HEK293T (cell line): ENCODE measurements at regions not wholly inside any gene's neighbourhood (a gene's known extent, or its start where the extent isn't known, plus 50 kb on each side); places are given as distances from the start of the nearest gene placed in this dataset.

Experiments
- CTCF ChIA-PET: fragments of 350-600 bp; formaldehyde crosslinking; extraction: SDS; loops from one replicate; lab custom pipeline; 2021; ENCODE audit warnings: antibody characterized with exemption, inconsistent platforms; lab: Yijun Ruan, JAX
- POLR2A ChIA-PET: fragments of 350-600 bp; formaldehyde crosslinking; extraction: SDS; loops from one replicate; lab custom pipeline; 2020; ENCODE audit warnings: antibody characterized with exemption, inconsistent platforms; lab: Yijun Ruan, JAX
- DNase-seq: peaks from one replicate; pipeline ENCODE4 v3.0.0; 2012; ENCODE audit warnings: mixed read lengths; ENCODE audit errors: extremely low spot score
- ARNT ChIP-seq: fragments of 450-650 bp; IDR thresholded peaks from 2 replicates; pipeline ENCODE4 v1.6.1; 2017; ENCODE audit warnings: mild to moderate bottlenecking
- BHLHE40 ChIP-seq: fragments of 450-650 bp; IDR thresholded peaks from 2 replicates; pipeline ENCODE4 v1.6.1; 2016; ENCODE audit warnings: mild to moderate bottlenecking, moderate library complexity, borderline replicate concordance
- CTBP1 ChIP-seq: fragments of 450-650 bp; IDR thresholded peaks from 2 replicates; pipeline ENCODE4 v1.6.1; 2016; ENCODE audit warnings: borderline replicate concordance
- ELF4 ChIP-seq: fragments of 450-650 bp; IDR thresholded peaks from 2 replicates; pipeline ENCODE4 v1.6.1; 2017; ENCODE audit warnings: antibody characterized with exemption
- FOXA1 ChIP-seq: fragments of 450-650 bp; IDR thresholded peaks from 2 replicates; pipeline ENCODE4 v1.6.1; 2016; ENCODE audit warnings: mild to moderate bottlenecking
- FOXK2 ChIP-seq: fragments of 450-650 bp; IDR thresholded peaks from 2 replicates; pipeline ENCODE4 v1.6.1; 2016; ENCODE audit warnings: mild to moderate bottlenecking
- FOXM1 ChIP-seq: fragments of 450-650 bp; IDR thresholded peaks from 2 replicates; pipeline ENCODE4 v1.6.1; 2017; ENCODE audit warnings: mild to moderate bottlenecking, borderline replicate concordance
- HDGF ChIP-seq: fragments of 450-650 bp; IDR thresholded peaks from 2 replicates; pipeline ENCODE4 v1.6.1; 2017; ENCODE audit warnings: antibody characterized with exemption, borderline replicate concordance
- L3MBTL2 ChIP-seq: fragments of 450-650 bp; conservative IDR thresholded peaks from 2 replicates; pipeline ENCODE4 v1.6.1; 2016; ENCODE audit warnings: mild to moderate bottlenecking
- LEF1 ChIP-seq: fragments of 450-650 bp; IDR thresholded peaks from 2 replicates; pipeline ENCODE4 v1.6.1; 2017; ENCODE audit warnings: mild to moderate bottlenecking, borderline replicate concordance
- NFRKB ChIP-seq: fragments of 450-650 bp; IDR thresholded peaks from 2 replicates; pipeline ENCODE4 v1.6.1; 2016; ENCODE audit warnings: mild to moderate bottlenecking, moderate library complexity
- PKNOX1 ChIP-seq: fragments of 450-650 bp; IDR thresholded peaks from 2 replicates; pipeline ENCODE4 v1.6.1; 2016
- SP1 ChIP-seq: fragments of 450-650 bp; IDR thresholded peaks from 2 replicates; pipeline ENCODE4 v1.6.1; 2017
- SUZ12 ChIP-seq: fragments of 450-650 bp; IDR thresholded peaks from 2 replicates; pipeline ENCODE4 v1.6.1; 2016; ENCODE audit warnings: mild to moderate bottlenecking
- TARDBP ChIP-seq: fragments of 450-650 bp; IDR thresholded peaks from 2 replicates; pipeline ENCODE4 v1.6.1; 2016
- ZNF384 ChIP-seq: fragments of 450-650 bp; IDR thresholded peaks from 2 replicates; pipeline ENCODE4 v1.6.1; 2016

- DNase-seq: no peak
- ChIA-PET CTCF (no interaction called here), POLR2A (no interaction called here)
- no peak for TF ChIP-seq PKNOX1
- no peak for TF ChIP-seq TARDBP
- TF ChIP-seq NFRKB: no peak
- TF ChIP-seq SP1: no peak
- no peak for TF ChIP-seq L3MBTL2
- no peak for TF ChIP-seq BHLHE40
- TF ChIP-seq FOXK2: no peak
- no peak for TF ChIP-seq CTBP1
- no peak for TF ChIP-seq ZNF384
- no peak for TF ChIP-seq ARNT
- TF ChIP-seq SUZ12: no peak
Observed at GRCh38 chr4:17326756-17327155, 185.1 kb downstream of the QDPR start.

- no peak for DNase-seq
- ChIA-PET CTCF (interaction anchor here (0.6 to 1.3 kb wide), 9 partner anchors 8 to 1363 kb away, joined by 3 to 9 read pairs (median 4); no protein-coding TSS in a partner anchor), POLR2A (no interaction called here)
- no peak for TF ChIP-seq NFRKB
- TF ChIP-seq LEF1: no peak
- no peak for TF ChIP-seq FOXK2
- TF ChIP-seq ARNT: no peak
- TF ChIP-seq FOXM1: no peak
Observed at GRCh38 chr4:17325098-17325497, 186.8 kb downstream of the QDPR start.

GRCh38 chr4:17324386-17324830 lies 187.5 kb downstream of the QDPR start:
- DNase-seq: peak; percentile 51
- CTCF ChIA-PET: interaction anchor here (0.6 to 1.3 kb wide), 12 partner anchors 9 to 1363 kb away, joined by 3 to 9 read pairs (median 4); no protein-coding TSS in a partner anchor
- POLR2A ChIA-PET: no interaction called here
- TF ChIP-seq ELF4 (no peak), LEF1 (no peak), BHLHE40 (no peak), FOXA1 (no peak), TARDBP (no peak), ARNT (no peak), CTBP1 (no peak), FOXK2 (no peak), ZNF384 (no peak), PKNOX1 (no peak), FOXM1 (no peak), NFRKB (no peak), L3MBTL2 (no peak), HDGF (no peak), SP1 (no peak), SUZ12 (no peak)

GRCh38 chr4:17323554-17324385 lies 188.1 kb downstream of the QDPR start:
- DNase-seq: no peak
- POLR2A ChIA-PET: no interaction called here
- TF ChIP-seq FOXA1 (no peak), HDGF (no peak), BHLHE40 (no peak), ELF4 (no peak), SUZ12 (no peak), TARDBP (no peak), ZNF384 (no peak), CTBP1 (no peak), LEF1 (no peak), PKNOX1 (no peak), L3MBTL2 (no peak), ARNT (no peak), NFRKB (no peak), SP1 (no peak), FOXK2 (no peak)
- CTCF ChIA-PET: interaction anchor here (0.6 to 1.3 kb wide), 9 partner anchors 8 to 407 kb away, joined by 3 to 4 read pairs (median 4); no protein-coding TSS in a partner anchor

GRCh38 chr4:17322514-17322913 lies 189.4 kb downstream of the QDPR start:
- POLR2A ChIA-PET: no interaction called here
- CTCF ChIA-PET: no interaction called here

More at GRCh38 chr4:17322514-17322913, 189.4 kb downstream of the QDPR start:
- TF ChIP-seq ELF4 (no peak), ARNT (no peak), HDGF (no peak), L3MBTL2 (no peak), NFRKB (no peak), TARDBP (no peak), SP1 (no peak), SUZ12 (no peak), PKNOX1 (no peak), FOXK2 (no peak)
- DNase-seq: no peak
